HEK293T (cell line): ENCODE measurements at regions not wholly inside any gene's neighbourhood (a gene's known extent, or its start where the extent isn't known, plus 50 kb on each side); places are given as distances from the start of the nearest gene placed in this dataset.

ENCODE experiments used
- ARNT ChIP-seq: fragments of 450-650 bp; IDR thresholded peaks from 2 replicates; pipeline ENCODE4 v1.6.1; 2017; ENCODE audit warnings: mild to moderate bottlenecking
- FOXA1 ChIP-seq: fragments of 450-650 bp; IDR thresholded peaks from 2 replicates; pipeline ENCODE4 v1.6.1; 2016; ENCODE audit warnings: mild to moderate bottlenecking
- FOXK2 ChIP-seq: fragments of 450-650 bp; IDR thresholded peaks from 2 replicates; pipeline ENCODE4 v1.6.1; 2016; ENCODE audit warnings: mild to moderate bottlenecking
- FOXM1 ChIP-seq: fragments of 450-650 bp; IDR thresholded peaks from 2 replicates; pipeline ENCODE4 v1.6.1; 2017; ENCODE audit warnings: mild to moderate bottlenecking, borderline replicate concordance
- HDGF ChIP-seq: fragments of 450-650 bp; IDR thresholded peaks from 2 replicates; pipeline ENCODE4 v1.6.1; 2017; ENCODE audit warnings: antibody characterized with exemption, borderline replicate concordance
- PKNOX1 ChIP-seq: fragments of 450-650 bp; IDR thresholded peaks from 2 replicates; pipeline ENCODE4 v1.6.1; 2016
- SP1 ChIP-seq: fragments of 450-650 bp; IDR thresholded peaks from 2 replicates; pipeline ENCODE4 v1.6.1; 2017

- TF ChIP-seq FOXM1 (no peak), HDGF (no peak), SP1 (no peak), FOXK2 (no peak), PKNOX1 (no peak), FOXA1 (no peak), ARNT (no peak)
Measured at GRCh38 chr5:155732587-155733376, 594.2 kb upstream of the SGCD start.
